HG02852 (cell line): ENCODE measurements at regions not wholly inside any gene's neighbourhood (a gene's known extent, or its start where the extent isn't known, plus 50 kb on each side); places are given as distances from the start of the nearest gene placed in this dataset.

Experiments used
- ATAC-seq: cut with Tn5 transposase; IDR thresholded peaks from one replicate; pipeline ENCODE4 v1.9.1; 2021; ENCODE audit warnings: mild to moderate bottlenecking, moderate library complexity; ENCODE audit not compliant: unreplicated experiment

DNA sequence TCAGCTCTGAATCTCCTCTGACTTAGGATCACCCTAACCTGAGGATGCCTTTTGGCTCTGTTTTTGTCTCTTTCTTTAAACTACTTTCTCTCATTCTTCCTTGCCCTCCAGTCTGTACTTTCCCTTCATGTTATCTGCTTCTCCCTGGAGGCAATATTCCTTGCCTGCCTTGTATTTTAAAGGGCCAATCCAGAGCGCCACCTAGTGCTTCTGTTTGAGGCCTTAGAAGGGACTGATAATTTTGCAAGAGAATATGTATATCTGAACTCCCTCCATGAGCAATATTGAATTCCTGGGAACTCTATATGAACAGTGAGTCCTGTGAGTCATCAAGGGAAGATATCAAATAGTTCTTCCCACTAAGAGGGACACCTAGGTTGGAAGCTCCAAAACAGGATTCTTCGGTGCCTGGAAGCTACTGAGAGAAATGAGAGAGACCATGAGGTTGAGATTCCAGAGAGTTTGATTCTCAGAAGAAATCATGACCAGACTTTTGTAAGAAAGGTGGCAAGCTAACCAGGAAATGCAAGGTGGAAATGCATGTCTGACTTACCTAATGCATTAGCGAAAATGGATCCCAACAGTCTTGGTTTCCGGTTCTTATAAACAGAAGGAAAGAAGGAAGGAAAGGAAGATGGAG is 203.8 kb upstream of the CD96 start:
- ATAC-seq, result no peak

DNA sequence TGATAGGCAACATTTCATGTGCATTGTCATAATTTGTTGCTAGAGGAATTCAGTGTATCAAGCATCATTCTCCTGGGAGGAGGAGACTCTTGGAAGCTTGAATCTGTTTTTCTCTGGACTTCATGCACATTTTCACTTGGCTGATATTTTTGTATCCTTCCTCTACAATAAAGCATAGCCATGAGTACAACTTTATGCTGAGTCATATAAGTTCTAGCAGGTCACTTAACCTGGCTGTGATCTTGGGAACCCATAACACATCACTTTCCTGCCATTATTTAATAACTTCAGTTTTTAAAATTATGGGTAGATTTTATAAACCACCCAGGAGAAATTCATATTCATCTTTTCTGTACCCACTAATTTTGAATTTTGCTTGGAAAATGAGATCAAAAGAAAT is 203.0 kb upstream of the CD96 start:
- ATAC-seq, result no peak

DNA sequence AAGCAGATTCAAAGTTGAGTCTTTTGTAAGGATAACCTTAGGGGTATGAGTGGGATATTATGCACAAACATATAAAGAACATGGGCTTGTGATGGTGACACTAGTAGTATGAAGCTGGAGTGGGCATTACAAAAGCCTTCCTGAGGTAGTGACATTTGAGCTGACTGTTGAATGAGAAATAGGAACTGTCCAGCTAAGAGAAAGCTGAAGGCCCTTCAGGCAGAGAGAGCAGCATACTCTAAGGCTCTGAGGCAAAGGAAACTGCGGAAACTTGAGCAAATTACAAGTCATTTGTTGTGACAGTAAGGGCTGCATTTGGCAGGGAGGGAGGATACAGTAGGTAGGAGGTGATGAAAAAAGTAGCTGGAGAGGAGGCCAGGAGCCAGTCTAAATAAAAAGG is 190.7 kb upstream of the CD96 start:
- no peak for ATAC-seq

DNA sequence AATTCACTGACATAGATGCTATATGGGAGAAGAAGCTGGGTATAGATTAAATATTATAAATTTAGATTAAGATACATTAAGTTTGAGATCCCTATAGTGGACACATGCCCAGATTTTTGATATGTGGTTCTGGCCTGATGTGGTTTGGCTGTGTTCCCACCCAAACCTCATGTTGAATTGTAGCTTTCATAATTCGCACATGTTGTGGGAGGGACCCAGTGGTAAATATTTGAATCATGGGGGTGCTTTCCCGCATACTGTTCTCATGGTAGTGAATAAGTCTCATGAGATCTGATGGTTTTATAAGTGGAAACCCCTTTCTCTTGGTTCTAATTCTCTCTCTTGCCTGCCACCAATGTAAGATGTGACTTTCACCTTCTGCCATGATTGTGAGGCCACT is 189.4 kb upstream of the CD96 start:
- ATAC-seq, result no peak

DNA sequence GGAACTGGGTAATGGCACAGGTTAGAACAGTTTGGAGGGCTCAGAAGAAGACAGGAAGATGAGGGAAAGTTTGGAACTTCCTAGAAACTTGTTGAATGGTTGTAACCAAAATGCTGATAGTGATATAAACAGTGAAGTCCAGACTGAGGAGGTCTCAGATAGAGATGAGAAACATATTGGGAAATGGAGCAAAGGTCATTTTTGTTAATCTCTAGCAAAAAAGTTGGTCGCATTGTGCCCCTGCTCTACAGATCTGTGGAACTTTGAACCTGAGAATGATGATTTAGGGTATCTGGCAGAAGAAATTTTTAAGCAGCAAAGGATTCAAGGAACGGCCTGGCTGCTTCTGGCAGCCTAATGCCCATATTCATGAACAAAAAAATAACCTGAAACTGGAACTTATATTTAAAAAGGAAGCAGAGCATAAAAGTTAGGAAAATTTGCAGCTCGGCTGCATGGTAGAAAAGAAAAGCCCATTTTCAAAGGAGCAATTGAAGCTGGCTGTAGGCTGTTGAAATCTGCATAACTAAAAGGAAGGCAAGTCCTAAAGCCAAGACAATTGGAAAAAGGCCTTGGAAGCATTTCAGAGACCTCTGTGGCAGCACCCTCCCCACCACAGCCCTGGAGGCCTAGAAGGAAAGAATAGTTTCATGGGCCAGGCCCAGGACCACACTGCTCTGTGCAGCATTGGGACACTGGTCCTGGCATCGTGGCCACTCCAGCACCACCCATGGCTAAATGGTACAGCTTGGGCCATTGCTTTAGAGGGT is 182.6 kb upstream of the CD96 start:
- no peak for ATAC-seq

DNA sequence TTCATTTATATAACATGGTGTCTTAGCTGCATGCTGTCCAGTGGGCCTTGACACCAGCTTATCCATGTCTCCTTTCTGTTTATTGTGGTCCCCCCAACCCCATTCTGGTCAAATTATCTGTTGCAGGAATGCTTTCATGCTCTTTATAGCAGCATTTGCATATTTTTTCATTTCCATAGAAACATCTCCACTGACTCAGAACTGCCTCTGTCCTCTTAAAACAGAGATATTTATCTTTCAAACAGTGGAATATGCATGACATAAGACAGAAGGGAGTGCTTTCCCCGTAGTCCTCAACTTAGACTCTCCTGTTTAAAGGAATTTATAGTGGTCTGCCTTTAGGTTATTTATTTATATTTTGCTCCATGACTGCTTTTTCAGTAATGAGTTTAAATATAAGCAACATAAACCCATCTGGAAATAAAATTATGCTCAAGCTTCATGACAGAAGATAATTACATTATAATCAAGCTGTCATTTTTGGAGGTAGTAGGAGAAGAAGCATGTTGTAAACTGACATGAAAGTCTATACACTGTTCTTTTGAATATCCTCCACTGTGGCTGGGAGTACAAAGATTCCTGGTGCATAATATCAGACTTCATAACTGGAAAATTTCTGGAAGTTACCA is 179.5 kb upstream of the CD96 start:
- ATAC-seq, result no peak

DNA sequence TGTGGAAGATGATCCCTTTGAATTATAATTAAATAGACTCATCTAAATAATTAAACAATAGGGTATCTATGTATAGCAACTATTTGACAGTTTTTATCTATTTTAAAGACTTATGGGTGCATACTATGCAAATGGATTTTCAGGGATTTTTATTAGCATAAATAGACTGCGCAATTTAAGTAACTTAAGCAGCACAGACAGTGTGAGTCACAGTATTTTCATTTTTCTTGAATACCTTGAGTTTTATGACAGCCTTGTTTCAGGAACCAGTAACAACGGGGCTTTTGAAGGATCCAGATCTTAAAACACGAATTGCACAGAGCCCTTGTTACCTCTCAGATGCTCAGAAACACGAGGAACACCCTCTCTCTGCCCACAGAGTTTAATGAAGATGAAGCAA is 175.5 kb upstream of the CD96 start:
- no peak for ATAC-seq

DNA sequence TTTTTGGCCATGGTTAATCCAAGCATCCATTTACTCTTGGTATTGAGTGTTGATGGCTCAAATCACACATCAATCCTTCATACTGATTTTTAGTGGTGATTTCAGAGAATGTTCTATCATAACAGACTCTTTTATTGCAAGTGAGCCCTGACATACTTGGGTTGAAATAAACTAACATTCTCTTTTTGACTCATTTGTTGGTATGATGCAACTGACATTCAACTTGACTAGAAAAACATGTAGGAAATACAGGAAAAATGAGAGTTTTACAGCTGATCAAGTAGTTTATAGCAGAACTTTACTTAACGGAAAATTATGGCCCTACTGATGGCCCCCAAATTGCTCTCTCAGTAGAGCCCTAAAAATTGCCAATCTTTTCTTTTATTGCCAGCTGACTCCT is 173.9 kb upstream of the CD96 start:
- no peak for ATAC-seq

DNA sequence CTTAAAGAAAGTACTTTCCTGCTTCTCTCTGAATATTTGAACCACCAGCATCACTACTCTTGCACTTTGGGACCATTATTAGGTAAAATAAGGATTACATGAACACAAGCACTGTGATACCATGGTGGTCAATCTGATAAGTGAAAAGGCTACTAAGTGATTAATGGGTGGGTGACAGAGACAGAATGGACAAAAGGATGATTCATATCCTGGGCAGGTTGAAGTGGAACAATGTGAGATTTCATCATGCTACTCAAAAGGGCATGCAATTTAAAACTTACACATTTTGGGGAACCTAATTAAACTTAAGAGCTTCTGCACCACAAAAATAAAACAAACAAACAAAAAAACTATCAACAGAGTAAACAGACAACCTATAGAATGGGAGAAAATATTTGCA is 172.0 kb upstream of the CD96 start:
- no peak for ATAC-seq

DNA sequence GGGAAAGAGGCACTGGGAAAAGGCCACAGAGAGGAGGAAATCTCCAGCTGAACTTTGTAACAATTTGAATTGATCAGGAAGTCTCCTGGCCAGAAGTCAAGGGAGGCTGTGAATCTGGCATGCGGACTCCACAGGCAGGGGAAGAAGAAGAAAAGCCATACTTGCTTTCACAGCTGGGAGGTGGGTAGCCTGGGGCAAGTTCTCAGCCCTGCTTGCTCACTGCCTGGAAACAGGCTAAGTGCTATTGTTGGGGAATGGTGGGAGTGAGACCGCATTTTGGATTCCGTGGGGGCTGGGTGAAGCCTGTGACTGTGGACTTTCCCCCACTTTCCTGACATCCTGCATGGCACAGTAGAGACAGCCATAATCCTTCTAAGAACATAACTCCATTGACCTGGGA is 168.8 kb upstream of the CD96 start:
- no peak for ATAC-seq

DNA sequence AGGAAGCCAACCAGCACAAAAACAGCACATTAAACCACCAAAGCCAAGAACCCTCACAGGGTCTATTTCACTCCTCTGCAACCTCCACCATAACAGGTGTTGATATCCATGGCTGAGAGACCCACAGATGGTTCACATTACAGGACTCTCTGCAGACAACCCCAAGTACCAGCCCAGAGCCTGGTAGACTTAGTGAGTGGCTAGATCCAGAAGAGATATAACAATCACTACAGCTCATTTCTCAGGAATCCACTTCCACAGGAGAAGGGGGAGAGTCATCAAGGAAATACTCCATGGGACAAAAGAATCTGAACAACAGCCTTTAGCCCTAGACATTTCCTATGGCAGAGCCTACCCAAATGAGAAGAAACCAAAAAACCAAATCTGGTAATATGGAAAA is 168.1 kb upstream of the CD96 start:
- ATAC-seq, result no peak

DNA sequence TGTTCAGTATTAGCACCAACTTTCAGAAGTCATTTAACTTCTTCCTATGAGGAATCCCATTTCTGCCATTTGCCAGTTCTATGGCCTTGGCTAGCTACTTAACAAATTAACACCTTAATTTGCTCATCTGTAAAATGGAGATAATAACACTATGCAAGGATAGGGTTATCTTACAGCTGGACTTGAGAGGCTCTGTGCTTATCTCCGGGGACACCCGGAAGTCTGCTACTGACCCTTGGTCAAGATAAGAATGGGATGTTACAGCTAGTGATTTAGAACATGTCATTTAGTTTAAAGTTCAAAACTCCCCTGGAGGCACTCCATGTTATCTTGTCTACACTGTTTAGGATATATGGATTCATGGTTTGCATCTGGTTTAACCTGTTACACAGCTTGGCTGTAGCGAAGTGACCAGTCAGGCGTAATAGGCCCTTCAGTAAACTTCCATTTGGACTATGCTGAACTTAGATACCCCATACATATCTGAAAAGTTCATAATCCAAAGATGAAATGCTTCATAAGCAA is 156.0 kb upstream of the CD96 start:
- no peak for ATAC-seq

DNA sequence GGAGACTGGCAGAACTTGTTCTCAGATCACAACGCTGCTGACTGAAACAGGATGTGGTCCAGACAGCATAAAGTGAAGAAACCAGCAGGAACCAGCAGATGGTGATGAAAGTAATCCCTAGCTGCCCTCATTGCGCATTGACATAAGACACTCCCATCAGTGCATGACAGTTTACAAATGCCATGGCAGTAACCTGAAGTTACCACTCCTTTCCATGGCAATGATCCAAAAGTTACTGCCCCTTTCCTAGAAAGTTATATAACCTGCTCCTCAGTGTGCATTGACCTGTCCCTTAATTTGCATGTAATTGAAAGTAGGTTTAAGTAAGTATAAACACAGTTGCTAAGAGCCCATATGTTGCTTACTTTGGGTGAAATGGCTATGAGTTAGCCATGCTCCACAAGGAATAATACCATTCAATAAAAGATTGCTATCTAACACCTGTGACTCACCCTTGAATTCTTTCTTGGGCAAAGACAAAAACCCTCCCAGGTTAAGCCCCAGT is 149.1 kb upstream of the CD96 start:
- no peak for ATAC-seq

DNA sequence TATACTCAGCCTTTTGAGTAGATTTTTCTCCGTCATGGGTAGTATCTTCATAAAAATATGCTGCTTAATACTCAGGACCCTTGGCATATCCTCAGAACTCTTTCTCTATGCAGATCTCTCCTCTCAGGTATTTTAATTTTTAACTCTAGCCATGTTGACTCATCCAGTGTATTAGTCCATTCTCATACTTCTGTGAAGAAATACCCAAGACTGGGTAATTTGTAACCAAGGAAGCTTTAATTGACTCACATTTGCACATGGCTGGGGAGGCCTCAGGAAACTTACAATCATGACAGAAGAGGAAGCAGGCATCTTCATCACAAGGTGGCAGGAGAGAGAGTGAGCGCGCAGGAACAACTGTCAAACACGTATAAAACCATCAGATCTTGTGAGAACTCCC is 129.3 kb upstream of the CD96 start:
- no peak for ATAC-seq

DNA sequence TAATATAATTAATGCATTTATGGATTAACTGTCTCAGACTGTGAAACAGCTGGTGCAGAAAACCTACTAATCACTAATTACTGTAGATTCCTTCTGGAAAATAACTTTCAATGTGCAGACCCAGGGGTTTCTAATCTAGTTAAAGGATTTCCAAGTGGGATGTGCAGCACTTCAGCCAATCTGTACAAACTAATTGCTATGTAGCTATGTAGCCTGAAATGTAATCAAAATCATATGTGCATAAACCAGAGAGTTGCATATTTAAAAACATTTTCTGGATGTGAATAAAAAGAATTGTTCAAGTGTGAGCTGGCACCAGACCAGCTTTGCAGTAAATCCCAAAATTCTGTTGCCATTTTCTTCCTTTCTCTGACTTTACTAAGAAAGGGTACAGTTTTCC is 127.5 kb upstream of the CD96 start:
- ATAC-seq, result no peak

DNA sequence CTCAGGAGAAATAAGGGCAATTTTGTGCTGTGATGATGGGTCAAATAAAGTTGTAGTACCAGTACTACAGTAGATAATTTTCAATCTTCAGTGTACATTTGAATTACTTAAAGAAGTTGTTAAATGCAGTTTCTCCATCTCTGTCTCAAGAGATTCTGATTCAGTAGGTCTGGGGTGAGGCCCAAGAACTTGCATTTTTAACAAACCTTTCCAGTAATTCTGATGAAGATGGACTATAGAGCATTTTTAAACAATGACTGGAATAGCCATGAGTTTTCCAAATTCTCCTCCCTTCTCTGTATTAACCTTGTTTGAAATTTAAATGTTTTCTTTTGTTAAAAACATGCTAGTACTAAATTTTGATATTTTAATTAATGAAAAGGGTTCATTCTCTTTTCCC is 127.0 kb upstream of the CD96 start:
- ATAC-seq, result no peak

DNA sequence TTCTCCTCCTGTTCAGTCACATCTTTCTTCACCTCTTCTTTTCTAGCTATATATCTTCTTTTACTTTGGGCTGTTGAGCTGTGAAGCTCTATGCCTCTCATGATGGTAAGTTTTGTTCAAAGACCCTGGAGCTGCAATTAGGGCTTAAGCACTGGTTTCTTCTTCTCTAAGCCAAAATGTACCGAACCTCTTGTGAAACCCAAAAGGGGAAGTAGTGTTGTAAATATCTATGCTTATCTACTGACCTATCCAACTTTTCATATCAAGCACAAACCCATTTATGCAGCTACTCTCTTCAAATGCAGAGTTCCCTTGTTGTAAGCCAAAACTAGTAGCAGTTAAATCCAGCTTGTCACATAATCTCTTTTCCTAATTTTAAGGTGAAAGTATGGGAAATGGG is 123.6 kb upstream of the CD96 start:
- no peak for ATAC-seq

DNA sequence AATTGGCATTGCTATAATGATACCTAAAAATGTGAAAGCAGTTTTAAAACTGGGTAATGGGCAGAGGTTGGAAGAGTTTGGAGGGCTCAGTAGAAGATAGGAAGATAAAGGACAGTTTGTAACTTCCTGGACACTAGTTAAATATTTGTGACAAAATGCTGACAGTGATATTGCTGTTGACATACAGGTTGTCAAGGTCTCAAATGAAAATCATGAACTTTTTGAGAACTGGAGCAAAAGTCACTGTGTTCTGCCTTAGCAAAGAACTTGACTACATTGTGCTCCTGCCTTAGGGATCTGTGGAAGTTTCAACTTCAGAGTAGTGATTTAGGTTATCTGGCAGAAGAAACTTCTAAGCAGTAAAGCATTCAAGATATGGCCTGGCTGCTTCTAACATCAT is 113.7 kb upstream of the CD96 start:
- no peak for ATAC-seq

DNA sequence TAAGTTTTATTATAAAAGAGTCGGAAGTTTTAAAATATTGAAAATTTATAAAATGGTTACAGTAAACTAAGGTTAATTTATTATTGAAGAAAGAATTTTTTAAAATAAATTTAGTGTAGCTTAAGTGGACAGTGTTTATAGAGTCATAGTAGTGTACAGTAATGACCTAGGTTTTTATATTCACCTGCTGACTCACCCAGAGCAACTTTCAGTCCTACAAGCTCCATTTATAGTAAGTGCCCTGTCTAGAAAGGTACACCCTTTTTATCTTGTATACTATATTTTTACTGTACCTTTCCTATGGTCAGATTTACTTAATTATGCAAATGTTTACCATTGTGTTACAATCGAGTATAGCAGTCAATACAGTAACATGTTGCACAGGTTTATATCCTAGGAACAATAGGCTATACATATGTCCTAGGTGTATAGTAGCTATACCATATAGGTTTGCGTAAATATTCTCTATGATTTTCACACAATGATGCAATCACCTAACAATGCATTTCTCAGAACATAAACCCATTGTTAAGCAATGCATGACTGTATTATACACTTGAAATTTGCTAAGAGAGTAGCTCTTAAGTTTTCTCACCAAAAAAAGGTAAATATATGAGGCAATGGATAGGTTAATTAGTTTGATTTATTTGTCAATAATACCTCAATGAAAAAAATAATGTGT is 106.9 kb upstream of the CD96 start:
- no peak for ATAC-seq

DNA sequence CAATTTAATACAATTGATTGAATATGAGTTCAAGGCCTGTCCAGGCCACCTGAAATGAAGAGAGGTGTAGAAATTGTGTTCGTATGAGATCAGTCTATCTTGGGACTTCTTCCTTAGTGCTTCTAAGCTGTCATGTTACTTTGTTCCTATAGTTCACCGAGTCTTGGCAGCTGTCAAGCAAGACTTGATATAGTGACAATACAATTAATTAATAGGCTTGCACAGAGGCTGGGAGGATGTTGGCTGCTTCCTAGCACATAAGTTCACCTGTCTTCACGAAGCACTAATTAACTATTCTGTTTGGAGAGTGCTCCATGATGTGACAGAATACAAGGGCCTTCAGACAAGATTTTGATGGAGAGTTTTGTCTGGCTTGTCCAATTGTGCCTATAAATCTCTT is 103.7 kb upstream of the CD96 start:
- ATAC-seq, result no peak

DNA sequence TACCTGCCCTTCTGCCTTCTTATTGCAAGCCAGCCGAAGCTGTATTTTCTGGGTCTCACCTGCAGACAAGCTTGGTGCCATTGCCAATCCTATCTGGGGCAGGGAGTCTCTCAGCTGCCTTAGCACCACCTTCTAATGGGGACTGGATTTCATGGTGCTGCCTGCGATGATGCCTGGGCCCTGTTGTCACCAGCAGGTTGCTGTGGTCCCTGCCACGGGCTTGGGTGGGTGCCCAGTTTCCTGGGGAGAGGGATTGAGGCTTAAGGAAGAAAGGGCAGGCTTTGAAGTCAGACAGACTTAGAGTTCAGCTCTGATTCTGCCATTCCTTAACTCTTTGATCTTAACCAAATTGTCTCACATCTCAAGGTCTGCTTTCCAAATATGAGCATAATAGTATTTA is 87.4 kb upstream of the CD96 start:
- no peak for ATAC-seq
